ENCODE measurements at regions not wholly inside any gene's neighbourhood (a gene's known extent, or its start where the extent isn't known, plus 50 kb on each side); places are given as distances from the start of the nearest gene placed in this dataset.

- TF ChIP-seq ZBTB7A (IDR thresholded peaks at IDR 0.05; ENCODE audit: low read depth) (no peak), CEBPB (IDR thresholded peaks at IDR 0.05) (no peak), TEAD4 (IDR thresholded peaks at IDR 0.05) (no peak), RAD21 (IDR thresholded peaks at IDR 0.05; ENCODE audit: low read depth) (no peak), TCF12 (IDR thresholded peaks at IDR 0.05; ENCODE audit: low read depth) (no peak), TAF1 (IDR thresholded peaks at IDR 0.05; ENCODE audit: low read depth) (no peak), USF1 (IDR thresholded peaks at IDR 0.05) (no peak), CREB1 (IDR thresholded peaks at IDR 0.05; ENCODE audit: low read depth) (no peak), FOXM1 (IDR thresholded peaks at IDR 0.05; ENCODE audit: borderline replicate concordance, low read depth) (no peak), YY1 (IDR thresholded peaks at IDR 0.05; ENCODE audit: low read depth) (no peak), EP300 (IDR thresholded peaks at IDR 0.05; ENCODE audit: borderline replicate concordance) (no peak), NFIC (IDR thresholded peaks at IDR 0.05) (no peak), EGR1 (IDR thresholded peaks at IDR 0.05) (no peak)
- TF ChIP-seq, protein P1, sequence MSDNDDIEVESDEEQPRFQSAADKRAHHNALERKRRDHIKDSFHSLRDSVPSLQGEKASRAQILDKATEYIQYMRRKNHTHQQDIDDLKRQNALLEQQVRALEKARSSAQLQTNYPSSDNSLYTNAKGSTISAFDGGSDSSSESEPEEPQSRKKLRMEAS (IDR thresholded peaks at IDR 0.05): no peak
- TF ChIP-seq, protein P2, sequence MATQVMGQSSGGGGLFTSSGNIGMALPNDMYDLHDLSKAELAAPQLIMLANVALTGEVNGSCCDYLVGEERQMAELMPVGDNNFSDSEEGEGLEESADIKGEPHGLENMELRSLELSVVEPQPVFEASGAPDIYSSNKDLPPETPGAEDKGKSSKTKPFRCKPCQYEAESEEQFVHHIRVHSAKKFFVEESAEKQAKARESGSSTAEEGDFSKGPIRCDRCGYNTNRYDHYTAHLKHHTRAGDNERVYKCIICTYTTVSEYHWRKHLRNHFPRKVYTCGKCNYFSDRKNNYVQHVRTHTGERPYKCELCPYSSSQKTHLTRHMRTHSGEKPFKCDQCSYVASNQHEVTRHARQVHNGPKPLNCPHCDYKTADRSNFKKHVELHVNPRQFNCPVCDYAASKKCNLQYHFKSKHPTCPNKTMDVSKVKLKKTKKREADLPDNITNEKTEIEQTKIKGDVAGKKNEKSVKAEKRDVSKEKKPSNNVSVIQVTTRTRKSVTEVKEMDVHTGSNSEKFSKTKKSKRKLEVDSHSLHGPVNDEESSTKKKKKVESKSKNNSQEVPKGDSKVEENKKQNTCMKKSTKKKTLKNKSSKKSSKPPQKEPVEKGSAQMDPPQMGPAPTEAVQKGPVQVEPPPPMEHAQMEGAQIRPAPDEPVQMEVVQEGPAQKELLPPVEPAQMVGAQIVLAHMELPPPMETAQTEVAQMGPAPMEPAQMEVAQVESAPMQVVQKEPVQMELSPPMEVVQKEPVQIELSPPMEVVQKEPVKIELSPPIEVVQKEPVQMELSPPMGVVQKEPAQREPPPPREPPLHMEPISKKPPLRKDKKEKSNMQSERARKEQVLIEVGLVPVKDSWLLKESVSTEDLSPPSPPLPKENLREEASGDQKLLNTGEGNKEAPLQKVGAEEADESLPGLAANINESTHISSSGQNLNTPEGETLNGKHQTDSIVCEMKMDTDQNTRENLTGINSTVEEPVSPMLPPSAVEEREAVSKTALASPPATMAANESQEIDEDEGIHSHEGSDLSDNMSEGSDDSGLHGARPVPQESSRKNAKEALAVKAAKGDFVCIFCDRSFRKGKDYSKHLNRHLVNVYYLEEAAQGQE (IDR thresholded peaks at IDR 0.05; ENCODE audit: low read depth): no peak
Observed at GRCh38 chr2:12921321-12921720, 204.6 kb downstream of the TRIB2 start.

DNA sequence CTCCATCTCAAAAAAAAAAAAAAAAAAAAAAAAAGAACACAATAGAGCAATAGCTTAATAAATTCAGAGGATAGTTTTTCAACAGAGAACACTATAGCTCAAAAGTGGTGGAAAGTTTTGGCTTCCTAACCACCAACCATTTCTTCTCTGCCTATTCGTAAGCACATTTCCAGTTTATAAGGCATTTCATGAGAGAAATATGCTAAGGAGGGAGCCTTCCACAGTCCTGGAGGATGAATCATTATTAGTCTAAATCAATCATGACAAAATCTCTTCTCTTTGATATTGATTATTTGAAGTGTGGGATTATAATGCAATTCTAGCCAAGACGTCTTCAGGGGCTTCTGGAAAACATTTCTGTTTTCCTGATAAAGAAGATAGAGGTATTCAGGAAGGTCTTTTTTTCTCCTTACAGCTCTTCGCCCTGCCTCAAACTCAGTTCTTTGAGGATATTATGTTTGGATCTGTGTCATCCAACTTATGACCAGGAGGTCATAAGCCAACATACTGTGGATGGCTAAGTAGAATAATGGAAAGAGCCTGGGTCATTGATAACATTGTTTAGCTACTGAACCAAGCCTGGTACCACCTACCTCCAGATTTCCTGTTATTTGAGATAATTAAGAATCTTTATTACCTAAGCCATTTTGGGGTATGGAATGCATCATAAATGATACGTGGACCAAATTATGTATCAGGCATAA, 207.3 kb downstream of the TRIB2 start:
- TF ChIP-seq RAD21 (IDR thresholded peaks at IDR 0.05; ENCODE audit: low read depth) (no peak), TEAD4 (IDR thresholded peaks at IDR 0.05) (no peak), ZBTB7A (IDR thresholded peaks at IDR 0.05; ENCODE audit: low read depth) (no peak), FOXM1 (IDR thresholded peaks at IDR 0.05; ENCODE audit: borderline replicate concordance, low read depth) (no peak), EP300 (IDR thresholded peaks at IDR 0.05; ENCODE audit: borderline replicate concordance) (no peak), CREB1 (IDR thresholded peaks at IDR 0.05; ENCODE audit: low read depth) (no peak), CEBPB (IDR thresholded peaks at IDR 0.05) (no peak), YY1 (IDR thresholded peaks at IDR 0.05; ENCODE audit: low read depth) (no peak), TCF12 (IDR thresholded peaks at IDR 0.05; ENCODE audit: low read depth) (no peak), EGR1 (IDR thresholded peaks at IDR 0.05) (no peak), TAF1 (IDR thresholded peaks at IDR 0.05; ENCODE audit: low read depth) (no peak)
- TF ChIP-seq, protein P2 (IDR thresholded peaks at IDR 0.05; ENCODE audit: low read depth): no peak
- TF ChIP-seq, protein P1 (IDR thresholded peaks at IDR 0.05): no peak

DNA sequence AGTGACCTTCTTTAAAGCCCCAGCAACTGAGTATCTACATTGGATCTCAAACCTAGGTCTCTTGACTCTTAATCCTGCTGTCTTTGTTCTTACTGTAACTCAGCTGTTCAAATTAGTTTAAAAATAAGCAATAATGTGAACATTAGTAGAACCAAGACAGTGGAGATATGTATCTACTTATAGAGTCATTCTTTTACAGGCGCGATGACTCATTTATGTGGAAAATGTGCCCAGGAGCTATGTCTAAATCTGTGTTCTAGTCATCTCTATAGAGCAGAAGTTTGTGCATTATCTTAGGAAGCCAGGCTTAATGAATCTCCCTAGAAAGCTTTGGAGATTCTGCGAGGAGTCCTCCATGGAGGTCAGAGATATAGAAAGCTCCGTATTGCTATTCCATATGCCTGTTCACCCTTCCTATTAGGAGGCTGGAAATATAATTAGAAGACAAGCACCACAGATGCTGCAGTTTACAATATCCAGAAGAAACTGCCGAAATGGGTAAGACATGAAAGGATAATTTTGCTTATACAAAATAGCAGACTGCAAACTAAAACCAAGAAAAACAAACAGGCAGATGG, 211.6 kb downstream of the TRIB2 start:
- no peak for TF ChIP-seq CREB1 (IDR thresholded peaks at IDR 0.05; ENCODE audit: low read depth)
- no peak for TF ChIP-seq NFIC (IDR thresholded peaks at IDR 0.05)
- no peak for TF ChIP-seq USF1 (IDR thresholded peaks at IDR 0.05)
- no peak for TF ChIP-seq EGR1 (IDR thresholded peaks at IDR 0.05)
- no peak for TF ChIP-seq ZBTB7A (IDR thresholded peaks at IDR 0.05; ENCODE audit: low read depth)
- TF ChIP-seq, protein P2 (IDR thresholded peaks at IDR 0.05; ENCODE audit: low read depth): no peak
- no peak for TF ChIP-seq EP300 (IDR thresholded peaks at IDR 0.05; ENCODE audit: borderline replicate concordance)
- TF ChIP-seq FOXM1 (IDR thresholded peaks at IDR 0.05; ENCODE audit: borderline replicate concordance, low read depth): no peak
- TF ChIP-seq TEAD4 (IDR thresholded peaks at IDR 0.05): no peak
- TF ChIP-seq TAF1 (IDR thresholded peaks at IDR 0.05; ENCODE audit: low read depth): no peak

Data from Ishikawa (cell line).